HL-60 (cell line): ENCODE measurements at regions not wholly inside any gene's neighbourhood (a gene's known extent, or its start where the extent isn't known, plus 50 kb on each side); places are given as distances from the start of the nearest gene placed in this dataset.

Experiments used
- DNase-seq, 2 experiments: peaks; one replicate each; pipeline ENCODE4 v3.0.0-alpha.2; 2010 to 2020; ENCODE audit warnings: low read depth in 1 of 2, low spot score in 1 of 2
- H3K27ac ChIP-seq: fragments of 250-450 bp; sonication (Bioruptor Pico); replicated peaks from 2 replicates; pipeline ENCODE4 v1.5.1; 2020; ENCODE audit warnings: mild to moderate bottlenecking, moderate library complexity
- H3K27me3 ChIP-seq: fragments of 250-450 bp; sonication (Bioruptor Pico); 2 replicates; pipeline ENCODE4 v1.5.1; 2021; ENCODE audit warnings: mild to moderate bottlenecking, moderate library complexity; ENCODE audit not compliant: insufficient read depth, poor library complexity, severe bottlenecking
- H3K4me3 ChIP-seq: replicated peaks from 2 replicates; pipeline ENCODE4 v1.5.1; 2011; ENCODE audit warnings: mild to moderate bottlenecking, control low read depth, low read length; ENCODE audit not compliant: insufficient read depth
- GABPA ChIP-seq: IDR thresholded peaks from 2 replicates; pipeline ENCODE4 v1.6.1; 2012; ENCODE audit warnings: low read depth
- POLR2AphosphoS5 ChIP-seq: IDR thresholded peaks from 2 replicates; pipeline ENCODE4 v1.6.1; 2012; ENCODE audit warnings: low read depth
- SPI1 ChIP-seq: IDR thresholded peaks from 2 replicates; pipeline ENCODE4 v1.6.1; 2012; ENCODE audit warnings: low read depth, mild to moderate bottlenecking, borderline replicate concordance
- TF ChIP-seq, protein P1 (sequence below): IDR thresholded peaks from 2 replicates; pipeline ENCODE4 v1.6.1; 2012; ENCODE audit warnings: low read depth; ENCODE audit not compliant: insufficient replicate concordance
- TF ChIP-seq, protein P2 (sequence below): IDR thresholded peaks from one replicate; pipeline ENCODE4 v1.5.1; 2011; ENCODE audit warnings: low read length, control low read depth, inconsistent platforms; ENCODE audit not compliant: insufficient read depth

GRCh38 chr10:106338486-106338885 lies 826.0 kb downstream of the SORCS1 start:
- no peak for DNase-seq
- Histone ChIP-seq H3K27me3 (no peaks in the 10 kb centered on the region), H3K27ac (no peak overlapping the region), H3K4me3 (no peak overlapping the region)
- TF ChIP-seq POLR2AphosphoS5 (no peak), SPI1 (no peak)

DNA sequence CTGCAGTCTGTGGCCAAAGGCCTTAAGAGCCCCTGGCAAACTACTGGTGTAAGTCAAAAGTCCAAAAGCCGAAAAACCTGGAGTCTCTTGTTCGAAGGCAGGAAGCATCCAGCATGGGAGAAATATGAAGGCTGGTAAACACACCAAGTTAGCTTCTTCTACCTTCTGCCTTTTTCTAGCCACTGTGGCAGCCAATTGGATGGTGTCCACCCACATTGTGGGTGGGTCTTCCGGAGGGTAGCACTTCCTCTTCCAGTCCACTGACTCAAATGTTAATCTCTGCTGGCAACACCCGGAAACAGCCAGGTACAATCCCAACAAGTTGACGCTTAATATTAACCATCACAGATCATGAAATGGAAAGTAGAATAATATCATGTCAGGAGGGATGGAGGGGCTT lies 827.6 kb downstream of the SORCS1 start:
- Histone ChIP-seq H3K27me3 (no peaks in the 10 kb centered on the region), H3K27ac (no peak overlapping the region), H3K4me3 (no peak overlapping the region)
- no peak for TF ChIP-seq POLR2AphosphoS5
- no peak for TF ChIP-seq GABPA
- no peak for TF ChIP-seq SPI1
- no peak for DNase-seq

- DNase-seq: no peak
- no peaks in the 10 kb centered on the region for H3K27me3 ChIP-seq
- no peak overlapping the region for H3K4me3 ChIP-seq
- no peak for TF ChIP-seq SPI1
- no peak for TF ChIP-seq GABPA
- TF ChIP-seq POLR2AphosphoS5: no peak
- TF ChIP-seq, protein P1, sequence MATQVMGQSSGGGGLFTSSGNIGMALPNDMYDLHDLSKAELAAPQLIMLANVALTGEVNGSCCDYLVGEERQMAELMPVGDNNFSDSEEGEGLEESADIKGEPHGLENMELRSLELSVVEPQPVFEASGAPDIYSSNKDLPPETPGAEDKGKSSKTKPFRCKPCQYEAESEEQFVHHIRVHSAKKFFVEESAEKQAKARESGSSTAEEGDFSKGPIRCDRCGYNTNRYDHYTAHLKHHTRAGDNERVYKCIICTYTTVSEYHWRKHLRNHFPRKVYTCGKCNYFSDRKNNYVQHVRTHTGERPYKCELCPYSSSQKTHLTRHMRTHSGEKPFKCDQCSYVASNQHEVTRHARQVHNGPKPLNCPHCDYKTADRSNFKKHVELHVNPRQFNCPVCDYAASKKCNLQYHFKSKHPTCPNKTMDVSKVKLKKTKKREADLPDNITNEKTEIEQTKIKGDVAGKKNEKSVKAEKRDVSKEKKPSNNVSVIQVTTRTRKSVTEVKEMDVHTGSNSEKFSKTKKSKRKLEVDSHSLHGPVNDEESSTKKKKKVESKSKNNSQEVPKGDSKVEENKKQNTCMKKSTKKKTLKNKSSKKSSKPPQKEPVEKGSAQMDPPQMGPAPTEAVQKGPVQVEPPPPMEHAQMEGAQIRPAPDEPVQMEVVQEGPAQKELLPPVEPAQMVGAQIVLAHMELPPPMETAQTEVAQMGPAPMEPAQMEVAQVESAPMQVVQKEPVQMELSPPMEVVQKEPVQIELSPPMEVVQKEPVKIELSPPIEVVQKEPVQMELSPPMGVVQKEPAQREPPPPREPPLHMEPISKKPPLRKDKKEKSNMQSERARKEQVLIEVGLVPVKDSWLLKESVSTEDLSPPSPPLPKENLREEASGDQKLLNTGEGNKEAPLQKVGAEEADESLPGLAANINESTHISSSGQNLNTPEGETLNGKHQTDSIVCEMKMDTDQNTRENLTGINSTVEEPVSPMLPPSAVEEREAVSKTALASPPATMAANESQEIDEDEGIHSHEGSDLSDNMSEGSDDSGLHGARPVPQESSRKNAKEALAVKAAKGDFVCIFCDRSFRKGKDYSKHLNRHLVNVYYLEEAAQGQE: no peak
- TF ChIP-seq, protein P2, sequence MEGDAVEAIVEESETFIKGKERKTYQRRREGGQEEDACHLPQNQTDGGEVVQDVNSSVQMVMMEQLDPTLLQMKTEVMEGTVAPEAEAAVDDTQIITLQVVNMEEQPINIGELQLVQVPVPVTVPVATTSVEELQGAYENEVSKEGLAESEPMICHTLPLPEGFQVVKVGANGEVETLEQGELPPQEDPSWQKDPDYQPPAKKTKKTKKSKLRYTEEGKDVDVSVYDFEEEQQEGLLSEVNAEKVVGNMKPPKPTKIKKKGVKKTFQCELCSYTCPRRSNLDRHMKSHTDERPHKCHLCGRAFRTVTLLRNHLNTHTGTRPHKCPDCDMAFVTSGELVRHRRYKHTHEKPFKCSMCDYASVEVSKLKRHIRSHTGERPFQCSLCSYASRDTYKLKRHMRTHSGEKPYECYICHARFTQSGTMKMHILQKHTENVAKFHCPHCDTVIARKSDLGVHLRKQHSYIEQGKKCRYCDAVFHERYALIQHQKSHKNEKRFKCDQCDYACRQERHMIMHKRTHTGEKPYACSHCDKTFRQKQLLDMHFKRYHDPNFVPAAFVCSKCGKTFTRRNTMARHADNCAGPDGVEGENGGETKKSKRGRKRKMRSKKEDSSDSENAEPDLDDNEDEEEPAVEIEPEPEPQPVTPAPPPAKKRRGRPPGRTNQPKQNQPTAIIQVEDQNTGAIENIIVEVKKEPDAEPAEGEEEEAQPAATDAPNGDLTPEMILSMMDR: no peak
- no peak overlapping the region for H3K27ac ChIP-seq
These were observed 836.8 kb downstream of the SORCS1 start for GRCh38 chr10:106327747-106328146.

- Histone ChIP-seq H3K27ac (no peak overlapping the region), H3K4me3 (no peak overlapping the region), H3K27me3 (no peaks in the 10 kb centered on the region)
- TF ChIP-seq SPI1 (no peak), POLR2AphosphoS5 (no peak), GABPA (no peak)
- TF ChIP-seq, protein P2: no peak
- TF ChIP-seq, protein P1: no peak
- DNase-seq: no peak
These were observed 843.6 kb downstream of the SORCS1 start for GRCh38 chr10:106320876-106321275.

DNA sequence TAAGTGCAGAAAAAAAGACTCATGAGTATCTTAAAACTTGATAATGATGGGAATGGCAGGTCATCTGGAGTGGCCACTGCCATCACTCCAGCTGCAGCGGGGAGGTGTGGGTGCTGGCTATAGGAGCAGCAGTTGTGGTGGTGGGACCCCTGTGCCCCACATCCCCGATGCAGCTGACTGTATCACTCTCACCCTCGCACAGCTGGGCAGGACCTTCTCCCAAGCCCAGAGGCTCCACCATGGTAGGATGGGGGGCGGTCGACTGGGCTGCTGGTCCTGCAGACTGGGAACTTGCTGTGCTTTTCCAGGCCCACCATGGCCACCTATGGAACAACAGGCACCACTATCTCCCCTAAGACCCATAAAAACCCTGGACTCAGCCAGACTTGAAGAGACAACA lies 844.4 kb downstream of the SORCS1 start:
- TF ChIP-seq GABPA: no peak
- TF ChIP-seq, protein P1: no peak
- no peak for TF ChIP-seq SPI1
- TF ChIP-seq, protein P2: no peak
- no peak for TF ChIP-seq POLR2AphosphoS5
- no peak for DNase-seq
- Histone ChIP-seq H3K4me3 (no peak overlapping the region), H3K27ac (no peak overlapping the region), H3K27me3 (no peaks in the 10 kb centered on the region)
